ENCODE measurements at regions not wholly inside any gene's neighbourhood (a gene's known extent, or its start where the extent isn't known, plus 50 kb on each side); places are given as distances from the start of the nearest gene placed in this dataset.

DNA sequence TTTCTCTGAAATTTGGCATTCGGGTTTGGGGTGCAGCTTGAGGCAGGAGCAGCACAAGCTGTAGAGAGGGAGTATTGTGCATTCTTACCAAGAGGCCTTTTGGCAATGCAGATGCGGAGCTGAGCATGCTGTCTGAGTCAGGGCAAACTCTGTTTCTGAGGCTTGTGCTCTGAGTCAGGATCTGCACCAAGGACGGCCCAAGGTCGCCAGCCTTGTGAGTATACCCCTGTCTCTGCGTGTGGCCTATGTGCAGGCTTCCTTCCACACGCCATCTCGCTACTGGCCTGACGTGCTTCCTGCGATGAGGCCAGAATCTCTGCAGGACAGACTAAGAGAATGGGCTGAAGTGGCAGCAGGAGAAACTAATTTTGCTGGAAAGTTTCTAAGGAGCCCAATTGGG, 83.8 kb upstream of the ROPN1 start:
- whole genome bisulfite sequencing, 2 donors = 82 to 91% methylated on average over 9 of the region's 9 CpGs
- H3K4me3 ChIP-seq (ENCODE audit: low read depth, poor library complexity, severe bottlenecking) = no peak overlapping the region
- intact Hi-C loops (cut with DNase I; ENCODE audit: low total_unique reads) = no loop called here
- no peak for DNase-seq (ENCODE audit: low spot score in 2 of 2)
- TF ChIP-seq POLR2A (IDR thresholded peaks at IDR 0.05) (no peak), CTCF (IDR thresholded peaks at IDR 0.05) (no peak)

DNA sequence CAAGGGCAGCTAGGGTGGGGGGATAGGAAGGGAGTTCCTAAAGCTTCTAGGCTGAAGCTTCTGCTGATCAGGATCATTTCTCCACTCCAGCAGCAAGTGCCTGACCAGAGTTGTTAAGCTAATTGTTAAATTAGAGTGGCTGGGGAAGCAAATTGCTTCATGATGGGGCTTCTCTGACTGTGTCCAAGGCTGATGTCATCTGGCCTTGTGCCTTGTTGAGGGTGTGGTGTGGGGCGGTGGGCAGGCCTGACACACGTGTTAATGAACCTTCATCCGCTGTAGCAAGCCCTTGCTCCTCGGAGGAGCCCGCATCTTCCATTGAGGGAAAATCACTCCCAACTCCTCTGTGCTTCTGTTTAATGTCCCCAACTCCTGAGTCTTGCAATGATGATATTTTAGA, 84.3 kb upstream of the ROPN1 start:
- TF ChIP-seq POLR2A (IDR thresholded peaks at IDR 0.05) (no peak), CTCF (IDR thresholded peaks at IDR 0.05) (no peak)
- intact Hi-C loops (cut with DNase I; ENCODE audit: low total_unique reads) = no loop called here
- no peak overlapping the region for H3K4me3 ChIP-seq (ENCODE audit: low read depth, poor library complexity, severe bottlenecking)
- 65 to 77% methylated on average over 5 of the region's 5 CpGs for WGBS, 2 donors
- DNase-seq (ENCODE audit: low spot score in 2 of 2) = no peak

DNA sequence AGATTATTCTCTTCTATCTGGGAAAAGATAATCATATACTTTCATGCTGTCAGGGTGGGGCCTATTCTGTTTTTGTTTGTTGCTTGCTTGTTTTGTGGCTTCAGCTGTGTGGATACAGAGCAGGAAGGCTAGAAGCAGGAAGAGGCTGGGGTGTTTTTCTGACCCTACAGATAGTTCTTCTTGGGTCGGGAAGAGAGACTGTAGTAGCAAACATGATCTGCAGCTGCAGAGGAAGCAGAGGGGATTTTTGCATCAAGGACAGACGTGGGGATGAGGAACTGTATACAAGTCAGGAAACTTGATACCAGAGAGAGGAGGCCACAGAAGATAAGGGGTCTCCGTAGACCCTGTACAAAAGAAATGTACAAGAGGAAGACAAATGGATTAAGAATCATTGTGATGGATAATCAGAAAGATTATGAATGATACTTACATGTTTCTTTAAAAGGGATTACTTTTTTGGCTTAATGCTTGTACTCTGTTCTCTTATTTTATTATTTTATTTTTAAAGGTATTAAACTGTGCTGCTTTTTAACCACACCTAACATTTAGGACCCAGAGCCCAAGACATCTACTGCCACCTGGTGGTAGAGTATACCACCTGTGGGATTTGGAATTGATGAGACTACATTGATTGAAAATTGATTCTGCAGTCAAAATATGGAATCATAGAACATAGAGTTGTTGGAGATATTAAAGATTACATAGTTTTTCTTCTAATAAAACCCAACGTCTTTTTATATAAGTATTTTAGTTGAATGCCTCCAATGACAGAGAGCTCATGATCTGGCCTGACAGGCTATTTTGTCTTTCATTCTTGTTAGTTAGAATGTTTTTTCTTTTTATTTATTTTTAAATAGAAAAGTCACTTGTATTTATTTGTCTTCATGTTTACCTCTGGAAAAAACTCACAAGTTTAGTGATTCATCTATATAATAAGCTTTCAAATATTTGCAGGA, 87.3 kb upstream of the ROPN1 start:
- intact Hi-C loops (cut with DNase I; ENCODE audit: low total_unique reads) = no loop called here
- no peak for DNase-seq (ENCODE audit: low spot score in 2 of 2)
- TF ChIP-seq POLR2A (IDR thresholded peaks at IDR 0.05) (no peak), CTCF (IDR thresholded peaks at IDR 0.05) (no peak)
- no peak overlapping the region for H3K4me3 ChIP-seq (ENCODE audit: low read depth, poor library complexity, severe bottlenecking)
- 43 to 49% methylated on average over 4 of the region's 4 CpGs for WGBS, 2 donors

- TF ChIP-seq CTCF (IDR thresholded peaks at IDR 0.05) (no peak), POLR2A (IDR thresholded peaks at IDR 0.05) (no peak)
- intact Hi-C loops (cut with DNase I; ENCODE audit: low total_unique reads) = no loop called here
- no peak overlapping the region for H3K4me3 ChIP-seq (ENCODE audit: low read depth, poor library complexity, severe bottlenecking)
- DNase-seq (ENCODE audit: low spot score in 2 of 2) = no peak
- WGBS, 2 donors = 72 to 77% methylated on average over 2 of the region's 2 CpGs
Measured at GRCh38 chr3:124079912-124080276, 88.0 kb upstream of the ROPN1 start.

- no peak for DNase-seq (ENCODE audit: low spot score in 2 of 2)
- H3K4me3 ChIP-seq (ENCODE audit: low read depth, poor library complexity, severe bottlenecking) = no peak overlapping the region
- TF ChIP-seq POLR2A (IDR thresholded peaks at IDR 0.05) (no peak), CTCF (IDR thresholded peaks at IDR 0.05) (no peak)
- intact Hi-C loops (cut with DNase I; ENCODE audit: low total_unique reads) = no loop called here
- 83 to 89% methylated on average over 2 of the region's 2 CpGs for WGBS, 2 donors
Measured at GRCh38 chr3:124082343-124082742, 90.4 kb upstream of the ROPN1 start.
